A549 (cell line): ENCODE measurements at regions not wholly inside any gene's neighbourhood (a gene's known extent, or its start where the extent isn't known, plus 50 kb on each side); places are given as distances from the start of the nearest gene placed in this dataset.

Experiments used
- ATAC-seq, 2 experiments: fragments of 200-7000 bp in 1 of 2; fragments of >200 bp in 1 of 2; cut with Nextera tagmentation in 1 of 2; cut with Tn5 transposase in 1 of 2; 3 replicates each; pipeline versions ENCODE4 v1.8.0 to v1.9.1; 2018 to 2020; ENCODE audit warnings: mild to moderate bottlenecking in 1 of 2, moderate library complexity in 1 of 2
- CTCF ChIA-PET: fragments of 300-600 bp; sonication (Branson Sonifier 250); formaldehyde crosslinking; extraction: SDS; loops from one replicate; lab custom pipeline; 2021; ENCODE audit warnings: antibody characterized with exemption, inconsistent platforms; lab: Yijun Ruan, JAX
- POLR2A ChIA-PET: fragments of 350-600 bp; formaldehyde crosslinking; extraction: SDS; loops from one replicate; lab custom pipeline; 2021; ENCODE audit warnings: antibody characterized with exemption, inconsistent platforms; lab: Yijun Ruan, JAX
- DNase-seq, 2 experiments: peaks; one replicate each; pipeline versions ENCODE4 v3.0.0 to v3.0.0-alpha.2; 2011 to 2016; ENCODE audit warnings: low read depth in 1 of 2, low spot score in 1 of 2
- FAIRE-seq: peaks from 2 replicates; lab custom pipeline; 2011; peaks lifted over from hg19 to GRCh38; lab: Jason Lieb, UNC
- H3K27ac ChIP-seq, 2 experiments: fragments of >200 bp; sonication (Bioruptor Twin); formaldehyde crosslinking; 3 replicates each; pipeline ENCODE4 v1.5.1; 2016 to 2017
- H3K4me1 ChIP-seq: fragments of >200 bp; sonication (Bioruptor Twin); formaldehyde crosslinking; 3 replicates; pipeline ENCODE4 v1.6.1; 2016
- H3K4me2 ChIP-seq: fragments of >200 bp; sonication (Bioruptor Twin); formaldehyde crosslinking; 3 replicates; pipeline ENCODE4 v1.6.1; 2016
- H3K4me3 ChIP-seq: fragments of >200 bp; sonication (Bioruptor Twin); formaldehyde crosslinking; 3 replicates; pipeline ENCODE4 v1.5.1; 2016
- H3K9me3 ChIP-seq: fragments of >200 bp; sonication (Bioruptor Twin); formaldehyde crosslinking; 3 replicates; pipeline ENCODE4 v1.6.1; 2016
- CBX8 ChIP-seq: fragments of 200-600 bp; sonication (generic); IDR thresholded peaks from 2 replicates; pipeline ENCODE4 v1.6.1; 2016
- CHD2 ChIP-seq: fragments of 150-350 bp; IDR thresholded peaks from 2 replicates; pipeline ENCODE4 v1.6.1; 2014; ENCODE audit warnings: low read length; ENCODE audit not compliant: partially characterized antibody
- ESRRA ChIP-seq: fragments of 150-350 bp; IDR thresholded peaks from 2 replicates; pipeline ENCODE4 v1.6.1; 2014; ENCODE audit warnings: mild to moderate bottlenecking, low read length, borderline replicate concordance
- FOSL2 ChIP-seq, 2 experiments: fragments of 450-650 bp in 1 of 2; fragments of >200 bp in 1 of 2; sonication (Bioruptor Twin) in 1 of 2; formaldehyde crosslinking; IDR thresholded peaks; 2 replicates each; pipeline versions ENCODE4 v1.5.0 to v1.6.1; 2016 to 2020; ENCODE audit warnings: mild to moderate bottlenecking in 1 of 2, moderate library complexity in 1 of 2
- HOXA7 ChIP-seq: fragments of 250-450 bp; sonication (Bioruptor Pico); IDR thresholded peaks from 2 replicates; pipeline ENCODE4 v1.5.0; 2020; ENCODE audit warnings: mild to moderate bottlenecking, moderate library complexity
- JUN ChIP-seq, 2 experiments: fragments of >200 bp; sonication (Bioruptor Twin); formaldehyde crosslinking; IDR thresholded peaks; 2 replicates in 1 of 2; 3 replicates in 1 of 2; pipeline ENCODE4 v1.6.1; 2016 to 2017
- MAFK ChIP-seq: fragments of 450-650 bp; IDR thresholded peaks from 2 replicates; pipeline ENCODE4 v1.6.1; 2014; ENCODE audit not compliant: partially characterized antibody
- MYC ChIP-seq: IDR thresholded peaks from 2 replicates; pipeline ENCODE4 v1.6.1; 2012; ENCODE audit warnings: mild to moderate bottlenecking, inconsistent platforms, low read length, improper control_type of control experiment, borderline replicate concordance
- RAD21 ChIP-seq, 2 experiments: fragments of >200 bp in 1 of 2; sonication (Bioruptor Twin) in 1 of 2; formaldehyde crosslinking in 1 of 2; IDR thresholded peaks in 1 of 2; conservative IDR thresholded peaks in 1 of 2; 2 replicates in 1 of 2; 3 replicates in 1 of 2; pipeline ENCODE4 v1.6.1; 2012 to 2018; ENCODE audit warnings: inconsistent platforms in 1 of 2
- ZSCAN20 ChIP-seq: fragments of 250-450 bp; sonication (Bioruptor Pico); IDR thresholded peaks from 2 replicates; pipeline ENCODE4 v1.8.0; 2022; ENCODE audit warnings: mild to moderate bottlenecking, moderate library complexity
- WGBS: methylation state at CpG from one replicate; pipeline ENCODE4 v1.1.6; 2017; ENCODE audit errors: missing lambda C conversion rate; 5-methylcytosine and 5-hydroxymethylcytosine counted together
- TF ChIP-seq, protein P1 (sequence below): fragments of 200-600 bp; sonication (generic); IDR thresholded peaks from 2 replicates; pipeline ENCODE4 v1.6.1; 2016; ENCODE audit warnings: antibody characterized with exemption, mild to moderate bottlenecking, moderate library complexity
- TF ChIP-seq, protein P2 (sequence below): fragments of 150-350 bp; IDR thresholded peaks from 2 replicates; pipeline ENCODE4 v1.6.1; 2014; ENCODE audit warnings: low read depth, mild to moderate bottlenecking, low read length
- TF ChIP-seq, protein P3 (sequence below): fragments of 250-450 bp; sonication (Bioruptor Pico); IDR thresholded peaks from 2 replicates; pipeline ENCODE4 v1.5.0; 2021; ENCODE audit warnings: mild to moderate bottlenecking, moderate library complexity, borderline replicate concordance
- TF ChIP-seq, protein P4 (sequence below): fragments of >200 bp; sonication (Bioruptor Twin); formaldehyde crosslinking; IDR thresholded peaks from 3 replicates; pipeline ENCODE4 v1.6.1; 2016

DNA sequence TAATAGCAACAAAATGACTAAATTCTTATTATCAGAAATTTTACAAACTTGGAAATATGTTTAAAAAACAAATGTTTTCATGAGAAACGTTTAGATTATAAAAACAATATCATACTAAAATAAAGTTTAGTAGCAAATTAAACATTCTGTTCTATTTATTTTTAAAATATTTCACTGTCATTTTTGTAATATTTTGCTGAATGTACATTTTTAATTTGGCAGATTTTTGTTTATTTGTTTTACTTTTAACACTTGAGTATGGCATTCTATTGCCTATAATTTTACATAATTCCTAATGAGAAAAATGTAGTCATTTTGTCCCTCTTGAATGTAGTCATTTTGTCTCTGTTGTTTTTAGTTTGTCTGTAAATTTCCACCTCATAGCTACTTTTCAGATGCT lies 1400.2 kb downstream of the GRIK2 start:
- FAIRE-seq: no peak
- 0% methylated on average over 1 of the region's 1 CpG for WGBS
- CTCF ChIA-PET: no interaction called here
- Histone ChIP-seq H3K27ac (no peak overlapping the region), H3K9me3 (no peaks in the 10 kb centered on the region), H3K4me1 (no peaks in the 10 kb centered on the region), H3K4me3 (no peak overlapping the region), H3K4me2 (no peak overlapping the region)
- TF ChIP-seq MAFK: peak; percentile 19
- TF ChIP-seq, protein P1, sequence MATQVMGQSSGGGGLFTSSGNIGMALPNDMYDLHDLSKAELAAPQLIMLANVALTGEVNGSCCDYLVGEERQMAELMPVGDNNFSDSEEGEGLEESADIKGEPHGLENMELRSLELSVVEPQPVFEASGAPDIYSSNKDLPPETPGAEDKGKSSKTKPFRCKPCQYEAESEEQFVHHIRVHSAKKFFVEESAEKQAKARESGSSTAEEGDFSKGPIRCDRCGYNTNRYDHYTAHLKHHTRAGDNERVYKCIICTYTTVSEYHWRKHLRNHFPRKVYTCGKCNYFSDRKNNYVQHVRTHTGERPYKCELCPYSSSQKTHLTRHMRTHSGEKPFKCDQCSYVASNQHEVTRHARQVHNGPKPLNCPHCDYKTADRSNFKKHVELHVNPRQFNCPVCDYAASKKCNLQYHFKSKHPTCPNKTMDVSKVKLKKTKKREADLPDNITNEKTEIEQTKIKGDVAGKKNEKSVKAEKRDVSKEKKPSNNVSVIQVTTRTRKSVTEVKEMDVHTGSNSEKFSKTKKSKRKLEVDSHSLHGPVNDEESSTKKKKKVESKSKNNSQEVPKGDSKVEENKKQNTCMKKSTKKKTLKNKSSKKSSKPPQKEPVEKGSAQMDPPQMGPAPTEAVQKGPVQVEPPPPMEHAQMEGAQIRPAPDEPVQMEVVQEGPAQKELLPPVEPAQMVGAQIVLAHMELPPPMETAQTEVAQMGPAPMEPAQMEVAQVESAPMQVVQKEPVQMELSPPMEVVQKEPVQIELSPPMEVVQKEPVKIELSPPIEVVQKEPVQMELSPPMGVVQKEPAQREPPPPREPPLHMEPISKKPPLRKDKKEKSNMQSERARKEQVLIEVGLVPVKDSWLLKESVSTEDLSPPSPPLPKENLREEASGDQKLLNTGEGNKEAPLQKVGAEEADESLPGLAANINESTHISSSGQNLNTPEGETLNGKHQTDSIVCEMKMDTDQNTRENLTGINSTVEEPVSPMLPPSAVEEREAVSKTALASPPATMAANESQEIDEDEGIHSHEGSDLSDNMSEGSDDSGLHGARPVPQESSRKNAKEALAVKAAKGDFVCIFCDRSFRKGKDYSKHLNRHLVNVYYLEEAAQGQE: no peak
- no peak for TF ChIP-seq CHD2
- DNase-seq: no peak
- no peak for ATAC-seq
- POLR2A ChIA-PET: no interaction called here

DNA sequence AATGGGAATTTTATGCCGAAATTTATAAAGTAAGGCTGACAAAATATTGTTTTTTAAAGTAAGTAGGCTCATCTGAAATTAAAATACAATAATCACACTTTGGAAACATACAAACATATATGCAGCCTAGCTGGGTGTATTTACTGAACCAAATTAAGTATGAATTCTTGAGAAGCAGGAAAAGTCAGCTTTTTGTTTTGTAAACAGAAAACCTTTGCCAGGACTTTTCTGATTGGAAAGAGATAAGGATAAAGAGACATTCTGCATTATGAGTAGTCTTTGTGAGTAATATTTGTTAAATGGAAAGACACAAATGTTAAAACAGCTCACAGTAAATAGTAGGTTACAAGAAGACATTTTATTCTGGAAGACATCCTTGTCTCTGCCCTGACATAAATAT lies 1380.8 kb downstream of the GRIK2 start:
- TF ChIP-seq, protein P1: no peak
- TF ChIP-seq ZSCAN20 (CRISPR knock-in tag): no peak
- no peak for TF ChIP-seq MYC
- no peak for TF ChIP-seq JUN (IDR thresholded peaks at IDR 0.05)
- TF ChIP-seq HOXA7 (CRISPR knock-in tag): no peak
- TF ChIP-seq, protein P2, sequence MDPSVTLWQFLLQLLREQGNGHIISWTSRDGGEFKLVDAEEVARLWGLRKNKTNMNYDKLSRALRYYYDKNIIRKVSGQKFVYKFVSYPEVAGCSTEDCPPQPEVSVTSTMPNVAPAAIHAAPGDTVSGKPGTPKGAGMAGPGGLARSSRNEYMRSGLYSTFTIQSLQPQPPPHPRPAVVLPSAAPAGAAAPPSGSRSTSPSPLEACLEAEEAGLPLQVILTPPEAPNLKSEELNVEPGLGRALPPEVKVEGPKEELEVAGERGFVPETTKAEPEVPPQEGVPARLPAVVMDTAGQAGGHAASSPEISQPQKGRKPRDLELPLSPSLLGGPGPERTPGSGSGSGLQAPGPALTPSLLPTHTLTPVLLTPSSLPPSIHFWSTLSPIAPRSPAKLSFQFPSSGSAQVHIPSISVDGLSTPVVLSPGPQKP: no peak
- TF ChIP-seq RAD21 (conservative IDR thresholded peaks at IDR 0.05 in 1 of 2, IDR thresholded peaks at IDR 0.05 in 1 of 2): no peak
- no peak for TF ChIP-seq CBX8
- TF ChIP-seq, protein P3, sequence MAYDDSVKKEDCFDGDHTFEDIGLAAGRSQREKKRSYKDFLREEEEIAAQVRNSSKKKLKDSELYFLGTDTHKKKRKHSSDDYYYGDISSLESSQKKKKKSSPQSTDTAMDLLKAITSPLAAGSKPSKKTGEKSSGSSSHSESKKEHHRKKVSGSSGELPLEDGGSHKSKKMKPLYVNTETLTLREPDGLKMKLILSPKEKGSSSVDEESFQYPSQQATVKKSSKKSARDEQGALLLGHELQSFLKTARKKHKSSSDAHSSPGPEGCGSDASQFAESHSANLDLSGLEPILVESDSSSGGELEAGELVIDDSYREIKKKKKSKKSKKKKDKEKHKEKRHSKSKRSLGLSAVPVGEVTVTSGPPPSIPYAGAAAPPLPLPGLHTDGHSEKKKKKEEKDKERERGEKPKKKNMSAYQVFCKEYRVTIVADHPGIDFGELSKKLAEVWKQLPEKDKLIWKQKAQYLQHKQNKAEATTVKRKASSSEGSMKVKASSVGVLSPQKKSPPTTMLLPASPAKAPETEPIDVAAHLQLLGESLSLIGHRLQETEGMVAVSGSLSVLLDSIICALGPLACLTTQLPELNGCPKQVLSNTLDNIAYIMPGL: no peak
- TF ChIP-seq ESRRA: no peak
- TF ChIP-seq CHD2: no peak
- TF ChIP-seq, protein P4, sequence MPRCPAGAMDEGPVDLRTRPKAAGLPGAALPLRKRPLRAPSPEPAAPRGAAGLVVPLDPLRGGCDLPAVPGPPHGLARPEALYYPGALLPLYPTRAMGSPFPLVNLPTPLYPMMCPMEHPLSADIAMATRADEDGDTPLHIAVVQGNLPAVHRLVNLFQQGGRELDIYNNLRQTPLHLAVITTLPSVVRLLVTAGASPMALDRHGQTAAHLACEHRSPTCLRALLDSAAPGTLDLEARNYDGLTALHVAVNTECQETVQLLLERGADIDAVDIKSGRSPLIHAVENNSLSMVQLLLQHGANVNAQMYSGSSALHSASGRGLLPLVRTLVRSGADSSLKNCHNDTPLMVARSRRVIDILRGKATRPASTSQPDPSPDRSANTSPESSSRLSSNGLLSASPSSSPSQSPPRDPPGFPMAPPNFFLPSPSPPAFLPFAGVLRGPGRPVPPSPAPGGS: no peak
- TF ChIP-seq FOSL2 (IDR thresholded peaks at IDR 0.05): no peak
- TF ChIP-seq FOSL2 (CRISPR knock-in tag; IDR thresholded peaks at IDR 0.05): no peak
- H3K4me3 ChIP-seq: no peak overlapping the region
- DNase-seq (no peak), FAIRE-seq (no peak), ATAC-seq (no peak)
- no peaks in the 10 kb centered on the region for H3K4me1 ChIP-seq
- no peak overlapping the region for H3K4me2 ChIP-seq
- no peaks in the 10 kb centered on the region for H3K9me3 ChIP-seq
- no peak overlapping the region for H3K27ac ChIP-seq
- ChIA-PET POLR2A (no interaction called here), CTCF (no interaction called here)
- 0% methylated on average over 1 of the region's 1 CpG for WGBS
